AG08396 (cell line): ENCODE measurements at regions not wholly inside any gene's neighbourhood (a gene's known extent, or its start where the extent isn't known, plus 50 kb on each side); places are given as distances from the start of the nearest gene placed in this dataset.

Experiments used
- DNase-seq: peaks from one replicate; pipeline ENCODE4 v3.0.0; 2012; ENCODE audit warnings: low spot score, mixed read lengths

- DNase-seq, result no peak
Observed at GRCh38 chr13:67662997-67663396, 432.9 kb upstream of the PCDH9 start.

GRCh38 chr13:67652887-67653286 is 422.8 kb upstream of the PCDH9 start:
- DNase-seq, result no peak

- DNase-seq, result no peak
Observed at GRCh38 chr13:67651908-67652465, 421.9 kb upstream of the PCDH9 start.

GRCh38 chr13:67650471-67650870 is 420.3 kb upstream of the PCDH9 start:
- DNase-seq, result no peak

- DNase-seq, result no peak
Observed at GRCh38 chr13:67645874-67646467, 415.8 kb upstream of the PCDH9 start.

- no peak for DNase-seq
Observed at GRCh38 chr13:67643516-67644055, 413.4 kb upstream of the PCDH9 start.

GRCh38 chr13:67642657-67643056 is 412.5 kb upstream of the PCDH9 start:
- no peak for DNase-seq

GRCh38 chr13:67635754-67636153 is 405.6 kb upstream of the PCDH9 start:
- DNase-seq, result no peak

- DNase-seq, result no peak
Observed at GRCh38 chr13:67632590-67632989, 402.5 kb upstream of the PCDH9 start.

- DNase-seq, result no peak
Observed at GRCh38 chr13:67630640-67631039, 400.5 kb upstream of the PCDH9 start.

GRCh38 chr13:67623630-67624029 is 393.5 kb upstream of the PCDH9 start:
- DNase-seq, result no peak

- DNase-seq, result no peak
Observed at GRCh38 chr13:67620665-67621064, 390.5 kb upstream of the PCDH9 start.

GRCh38 chr13:67619995-67620380 is 389.9 kb upstream of the PCDH9 start:
- no peak for DNase-seq

- no peak for DNase-seq
Observed at GRCh38 chr13:67619351-67619994, 389.3 kb upstream of the PCDH9 start.

GRCh38 chr13:67614579-67614978 is 384.4 kb upstream of the PCDH9 start:
- DNase-seq, result no peak

- no peak for DNase-seq
Observed at GRCh38 chr13:67614013-67614412, 383.9 kb upstream of the PCDH9 start.

- no peak for DNase-seq
Observed at GRCh38 chr13:67588607-67589006, 358.5 kb upstream of the PCDH9 start.

- DNase-seq, result no peak
Observed at GRCh38 chr13:67577361-67577760, 347.2 kb upstream of the PCDH9 start.

GRCh38 chr13:67574320-67575233 is 344.4 kb upstream of the PCDH9 start:
- DNase-seq, result no peak

- no peak for DNase-seq
Observed at GRCh38 chr13:67568205-67568604, 338.1 kb upstream of the PCDH9 start.

GRCh38 chr13:67557642-67558241 is 327.6 kb upstream of the PCDH9 start:
- no peak for DNase-seq

- no peak for DNase-seq
Observed at GRCh38 chr13:67557118-67557517, 327.0 kb upstream of the PCDH9 start.
